A549 (cell line): ENCODE measurements at regions not wholly inside any gene's neighbourhood (a gene's known extent, or its start where the extent isn't known, plus 50 kb on each side); places are given as distances from the start of the nearest gene placed in this dataset.

Experiments
- small RNA-seq, 6 experiments: library from RNA; depleted of rRNA; stranded (forward); fragments of <200 nt; gene quantifications; one replicate each; pipeline ENCODE3, GENCODE V24; 2012

Small RNAs in the stretch of these regions (small RNA-seq; reads per million reads assigned to genes)
- gene AC079598.2: 0 reads per million in 6 experiments
- 0 to 0.04 (median 0) reads per million in 6 experiments for gene AC079598.3
- 0 reads per million in 6 experiments for gene AC079598.4
- gene CYCSP30: 0 reads per million in 6 experiments
